Iris pigment epithelial cell (primary cell): ENCODE measurements at regions not wholly inside any gene's neighbourhood (a gene's known extent, or its start where the extent isn't known, plus 50 kb on each side); places are given as distances from the start of the nearest gene placed in this dataset.
"Not testable (repeated sequence)": the region's sequence is repeated elsewhere in the genome, so short reads cannot be mapped to it uniquely, and the experiment has no call there.

Experiments
- DNase-seq: peaks from one replicate; pipeline ENCODE4 v3.0.0-alpha.2; 2011; ENCODE audit warnings: low read depth

- no peak for DNase-seq
Observed at GRCh38 chr1:233435622-233436021, 108.1 kb downstream of the MAP3K21 start.

- DNase-seq = no peak
Observed at GRCh38 chr1:233439721-233440120, 112.2 kb downstream of the MAP3K21 start.

GRCh38 chr1:233440951-233441401 lies 113.5 kb downstream of the MAP3K21 start:
- peak; percentile 65 for DNase-seq

GRCh38 chr1:233442026-233442780 lies 114.7 kb downstream of the MAP3K21 start:
- DNase-seq = peak; percentile 7

GRCh38 chr1:233443040-233443760 lies 115.7 kb downstream of the MAP3K21 start:
- peak; percentile 7 for DNase-seq

- DNase-seq = no peak
Observed at GRCh38 chr1:233444484-233444883, 117.0 kb downstream of the MAP3K21 start.

- DNase-seq = no peak
Observed at GRCh38 chr1:233445737-233446136, 118.2 kb downstream of the MAP3K21 start.

GRCh38 chr1:233446935-233447334 lies 119.4 kb downstream of the MAP3K21 start:
- no peak for DNase-seq

- DNase-seq = no peak
Observed at GRCh38 chr1:233448109-233448689, 120.7 kb downstream of the MAP3K21 start.

- DNase-seq = no peak
Observed at GRCh38 chr1:233452724-233453123, 125.2 kb downstream of the MAP3K21 start.

- DNase-seq = no peak
Observed at GRCh38 chr1:233453433-233454200, 126.1 kb downstream of the MAP3K21 start.

- no peak for DNase-seq
Observed at GRCh38 chr1:233459470-233459945, 132.0 kb downstream of the MAP3K21 start.

GRCh38 chr1:233459968-233460367 lies 132.4 kb downstream of the MAP3K21 start:
- DNase-seq = no peak

- no peak for DNase-seq
Observed at GRCh38 chr1:233460692-233461091, 133.2 kb downstream of the MAP3K21 start.

- DNase-seq = no peak
Observed at GRCh38 chr1:233461847-233462246, 134.3 kb downstream of the MAP3K21 start.

- no peak for DNase-seq
Observed at GRCh38 chr1:233463333-233463732, 135.8 kb downstream of the MAP3K21 start.

GRCh38 chr1:233465745-233466343 lies 138.3 kb downstream of the MAP3K21 start:
- no peak for DNase-seq

- no peak for DNase-seq
Observed at GRCh38 chr1:233470741-233471499, 143.0 kb upstream of the KCNK1 start.

GRCh38 chr1:233471851-233472250 lies 142.1 kb upstream of the KCNK1 start:
- not testable (repeated sequence) for DNase-seq

GRCh38 chr1:233472796-233473195 lies 141.1 kb upstream of the KCNK1 start:
- not testable (repeated sequence) for DNase-seq
